B cell (primary cell): ENCODE measurements at regions not wholly inside any gene's neighbourhood (a gene's known extent, or its start where the extent isn't known, plus 50 kb on each side); places are given as distances from the start of the nearest gene placed in this dataset.

ENCODE experiments used
- ATAC-seq: fragments of 200-7000 bp; cut with Tn5 transposase; one replicate; pipeline ENCODE4 v1.10.0; 2021; ENCODE audit warnings: low read depth, mild to moderate bottlenecking, moderate number of reproducible peaks, moderate library complexity
- CTCF ChIA-PET: fragments of 350-600 bp; sonication (Branson Sonifier 250); formaldehyde crosslinking; loops from one replicate; lab custom pipeline; 2021; ENCODE audit warnings: antibody characterized with exemption, inconsistent platforms; lab: Charles Lee
- POLR2A ChIA-PET: fragments of 350-600 bp; sonication (Branson Sonifier 250); formaldehyde crosslinking; loops from one replicate; lab custom pipeline; 2021; ENCODE audit warnings: antibody characterized with exemption; lab: Charles Lee
- DNase-seq: peaks from one replicate; pipeline ENCODE4 v3.0.0; 2013
- H2AFZ ChIP-seq: 2 replicates; pipeline ENCODE4 v1.6.1; 2012; ENCODE audit warnings: mild to moderate bottlenecking, low read depth, low read length; ENCODE audit not compliant: insufficient read depth, poor library complexity, severe bottlenecking
- H3K27ac ChIP-seq, 2 donors: 1 replicate in 1 of 2; 2 replicates in 1 of 2; pipeline ENCODE4 v1.5.1; 2012 to 2013; ENCODE audit warnings: low read length in 2 of 2, mild to moderate bottlenecking in 2 of 2, moderate library complexity in 1 of 2
- H3K27me3 ChIP-seq, 4 experiments: fragments of 200-600 bp in 1 of 4; sonication (generic) in 1 of 4; replicated peaks in 1 of 4; 1 replicate in 2 of 4; 2 replicates in 2 of 4; pipeline versions ENCODE4 v1.6.1 to v1.7.0; 2013 to 2016; ENCODE audit warnings: low read length in 3 of 4, mild to moderate bottlenecking in 2 of 4, mixed read lengths in 1 of 4, moderate library complexity in 1 of 4; ENCODE audit not compliant: insufficient read depth in 4 of 4, control insufficient read depth in 3 of 4; ENCODE audit errors: control extremely low read depth in 1 of 4
- H3K36me3 ChIP-seq, 2 experiments: replicated peaks in 1 of 2; 1 replicate in 1 of 2; 2 replicates in 1 of 2; pipeline versions ENCODE4 v1.6.1 to v1.7.1; 2013; ENCODE audit warnings: low read length in 1 of 2; ENCODE audit not compliant: insufficient read depth in 2 of 2, control insufficient read depth in 1 of 2; ENCODE audit errors: control extremely low read depth in 1 of 2, extremely low read depth in 1 of 2
- H3K4me1 ChIP-seq, 2 donors: fragments of 200-600 bp in 1 of 2; sonication (generic) in 1 of 2; 1 replicate in 1 of 2; 2 replicates in 1 of 2; pipeline versions ENCODE4 v1.5.1 to v1.6.1; 2013 to 2017; ENCODE audit warnings: low read length in 2 of 2; ENCODE audit not compliant: control insufficient read depth in 2 of 2, insufficient read depth in 2 of 2
- H3K4me2 ChIP-seq: replicated peaks from 2 replicates; pipeline ENCODE3; 2012; ENCODE audit warnings: mild to moderate bottlenecking, low read depth, low read length; ENCODE audit not compliant: poor library complexity, severe bottlenecking
- H3K4me3 ChIP-seq, 5 experiments: fragments of 200-600 bp in 1 of 5; sonication (generic) in 1 of 5; 1 replicate in 3 of 5; 2 replicates in 2 of 5; pipeline versions ENCODE4 v1.5.1 to v1.7.0; 2011 to 2016; ENCODE audit warnings: low read length in 4 of 5, mild to moderate bottlenecking in 4 of 5, low read depth in 2 of 5, control low read depth in 1 of 5, moderate library complexity in 1 of 5; ENCODE audit not compliant: insufficient read depth in 1 of 5; ENCODE audit errors: control extremely low read depth in 1 of 5, extremely low read depth in 1 of 5
- H3K79me2 ChIP-seq: fragments of 200-600 bp; sonication (generic); one replicate; pipeline ENCODE4 v1.6.0; 2016; ENCODE audit warnings: low read length; ENCODE audit not compliant: control insufficient read depth, insufficient read depth
- H3K9ac ChIP-seq: fragments of 200-600 bp; sonication (generic); 2 replicates; pipeline ENCODE4 v1.6.1; 2017; ENCODE audit warnings: mild to moderate bottlenecking, low read length, moderate library complexity
- H3K9me3 ChIP-seq, 3 donors: one replicate each; pipeline versions ENCODE4 v1.6.1 to v1.7.1; 2013; ENCODE audit warnings: low read length in 2 of 3; ENCODE audit not compliant: control insufficient read depth in 2 of 3, insufficient read depth in 1 of 3; ENCODE audit errors: control extremely low read depth in 1 of 3
- H4K20me1 ChIP-seq: 2 replicates; pipeline ENCODE4 v1.6.0; 2012; ENCODE audit warnings: mild to moderate bottlenecking, low read length; ENCODE audit not compliant: insufficient read depth, control insufficient read depth, poor library complexity, severe bottlenecking
- H3K27ac Mint-ChIP-seq: one replicate; pipeline ENCODE4 v1.8.0; 2021; ENCODE audit warnings: mixed read lengths
- H3K27me3 Mint-ChIP-seq: one replicate; pipeline ENCODE4 v1.8.0; 2021; ENCODE audit warnings: mixed read lengths
- H3K4me1 Mint-ChIP-seq: one replicate; pipeline ENCODE4 v1.8.0; 2021; ENCODE audit warnings: mixed read lengths
- H3K4me3 Mint-ChIP-seq: one replicate; pipeline ENCODE4 v1.8.0; 2021; ENCODE audit warnings: mixed read lengths
- H3K9me3 Mint-ChIP-seq: one replicate; pipeline ENCODE4 v1.8.0; 2022; ENCODE audit warnings: mixed read lengths; ENCODE audit not compliant: insufficient read depth
- CTCF ChIP-seq: fragments of 200-600 bp; IDR thresholded peaks from one replicate; pipeline ENCODE4 v1.8.0; 2022; ENCODE audit warnings: antibody characterized with exemption, mild to moderate bottlenecking
- EZH2 ChIP-seq: IDR thresholded peaks from 2 replicates; pipeline ENCODE4 v1.6.1; 2012; ENCODE audit warnings: borderline replicate concordance, low read depth, mild to moderate bottlenecking, moderate library complexity, low read length; ENCODE audit not compliant: insufficient read depth, poor library complexity, severe bottlenecking
- WGBS: methylation state at CpG from one replicate; pipeline ENCODE4 v1.1.5; 2013; ENCODE audit warnings: missing lambda C conversion rate; ENCODE audit not compliant: insufficient coverage; 5-methylcytosine and 5-hydroxymethylcytosine counted together
- intact Hi-C: fragments of 100-400 bp; cut with micrococcal nuclease; formaldehyde crosslinking; loops from one replicate; pipeline ENCODE4 v1.10.0; 2022

- ATAC-seq, result no peak
- no peak for DNase-seq
- ChIA-PET POLR2A (no interaction called here), CTCF (no interaction called here)
- no peak overlapping the region for H3K27ac ChIP-seq
- no peak for TF ChIP-seq CTCF
- TF ChIP-seq EZH2, result no peak
- Mint-ChIP-seq H3K4me3 (no peak overlapping the region), H3K27me3 (peaks cover 2% of the 10 kb centered on the region), H3K4me1 (no peaks in the 10 kb centered on the region), H3K27ac (no peak overlapping the region), H3K9me3 (no peaks in the 10 kb centered on the region)
- WGBS, result 93% methylated on average over 8 of the region's 8 CpGs
- H3K4me3 ChIP-seq, result no peak overlapping the region
- H3K36me3 ChIP-seq, result no peaks in the 10 kb centered on the region
- H3K4me2 ChIP-seq, result no peak overlapping the region
- H3K79me2 ChIP-seq, result no peaks in the 10 kb centered on the region
- H3K4me1 ChIP-seq, result no peaks in the 10 kb centered on the region
- intact Hi-C loops, result no loop called here
- peaks cover 0 to 23% (median 0%) of the 10 kb centered on the region in 3 donors for H3K9me3 ChIP-seq
- no peak overlapping the region for H2AFZ ChIP-seq
- no peak overlapping the region for H3K9ac ChIP-seq
- H4K20me1 ChIP-seq, result no peaks in the 10 kb centered on the region
- no peaks in the 10 kb centered on the region for H3K27me3 ChIP-seq
Observed at GRCh38 chr16:86710602-86710950, 132.2 kb downstream of the FOXL1 start.

GRCh38 chr16:86712158-86713009, 134.0 kb downstream of the FOXL1 start:
- Histone ChIP-seq H2AFZ (no peak overlapping the region), H3K4me2 (no peak overlapping the region), H3K36me3 (no peaks in the 10 kb centered on the region), H3K79me2 (no peaks in the 10 kb centered on the region), H3K27me3 (peaks cover 0 to 2% (median 0%) of the 10 kb centered on the region in 4 experiments), H3K9me3 (peaks cover 0 to 10% (median 0%) of the 10 kb centered on the region in 3 donors), H3K4me3 (no peak overlapping the region), H4K20me1 (no peaks in the 10 kb centered on the region), H3K4me1 (no peaks in the 10 kb centered on the region), H3K9ac (no peak overlapping the region), H3K27ac (no peak overlapping the region)
- WGBS, result 86% methylated on average over 16 of the region's 18 CpGs
- TF ChIP-seq CTCF (no peak), EZH2 (no peak)
- intact Hi-C loops, result no loop called here
- H3K4me1 Mint-ChIP-seq, result no peaks in the 10 kb centered on the region
- ATAC-seq (no peak), DNase-seq (no peak)
- POLR2A ChIA-PET, result no interaction called here
- CTCF ChIA-PET, result no interaction called here
- H3K4me3 Mint-ChIP-seq, result no peak overlapping the region
- H3K27me3 Mint-ChIP-seq, result peaks cover 6% of the 10 kb centered on the region
- H3K27ac Mint-ChIP-seq, result no peak overlapping the region
- no peaks in the 10 kb centered on the region for H3K9me3 Mint-ChIP-seq
